AG08396 (cell line): ENCODE measurements at regions not wholly inside any gene's neighbourhood (a gene's known extent, or its start where the extent isn't known, plus 50 kb on each side); places are given as distances from the start of the nearest gene placed in this dataset.
"Not testable (repeated sequence)": the region's sequence is repeated elsewhere in the genome, so short reads cannot be mapped to it uniquely, and the experiment has no call there.

Experiments used
- DNase-seq: peaks from one replicate; pipeline ENCODE4 v3.0.0; 2012; ENCODE audit warnings: low spot score, mixed read lengths

GRCh38 chr15:31487811-31488436 lies 161.3 kb downstream of the KLF13 start:
- peak; percentile 67 for DNase-seq

DNA sequence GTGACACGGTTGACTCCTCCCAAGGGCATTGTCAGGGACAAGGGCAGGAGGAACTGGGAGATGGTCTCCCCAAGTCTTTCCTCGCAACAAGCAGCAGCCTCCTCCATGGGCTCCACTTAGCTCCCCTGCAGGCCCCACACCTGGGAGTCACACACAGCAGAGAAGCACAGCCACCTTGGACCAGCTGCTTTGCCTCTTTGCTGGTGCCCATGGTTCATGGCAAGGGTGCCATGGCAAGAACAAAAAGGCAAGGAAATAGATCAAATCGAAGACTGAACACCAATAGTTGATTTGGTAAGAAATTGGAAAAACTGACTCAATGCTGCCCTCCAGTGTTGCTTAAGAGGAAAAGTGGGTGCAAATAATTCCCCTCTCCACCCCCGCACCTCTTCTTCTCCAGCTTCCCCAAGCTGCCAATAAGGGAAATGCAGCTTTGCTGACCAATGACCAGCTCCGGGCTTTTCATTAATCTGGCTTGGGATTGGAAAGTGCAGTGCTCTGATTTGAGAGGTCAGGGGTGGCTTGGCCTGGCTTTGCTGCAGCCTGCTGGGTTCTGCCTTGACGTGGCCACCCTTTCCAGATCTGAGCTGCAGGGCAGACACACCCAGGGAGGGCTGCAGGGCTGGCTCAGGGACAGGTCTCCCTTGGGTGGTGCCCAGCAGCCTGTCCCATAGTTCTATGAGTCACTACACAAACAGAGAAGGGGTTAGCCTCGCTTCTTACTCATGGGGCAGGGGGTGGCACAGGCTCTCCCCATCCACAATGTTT lies 162.0 kb downstream of the KLF13 start:
- DNase-seq: peak; percentile 95

DNA sequence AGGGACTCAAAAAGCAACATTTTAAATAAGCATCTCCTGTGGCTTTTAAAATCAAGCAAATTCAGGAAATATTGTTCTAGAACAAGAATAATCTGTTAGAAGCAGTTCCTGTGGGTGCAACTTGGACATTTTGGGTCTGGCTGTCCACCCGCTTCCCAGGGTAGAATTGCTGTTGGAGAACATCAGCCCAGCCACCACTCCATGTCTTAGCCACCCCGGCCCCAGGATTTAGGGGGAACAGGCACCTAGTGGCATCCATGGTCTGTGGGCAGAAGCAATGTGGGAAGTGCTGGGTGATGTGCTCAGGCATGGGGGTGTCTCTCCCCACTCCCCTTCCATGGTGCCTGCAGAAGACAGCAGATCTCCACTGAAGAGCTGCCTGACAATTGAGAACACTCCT lies 162.6 kb downstream of the KLF13 start:
- no peak for DNase-seq

GRCh38 chr15:31489801-31490646 lies 163.4 kb downstream of the KLF13 start:
- DNase-seq: peak; percentile 82

DNA sequence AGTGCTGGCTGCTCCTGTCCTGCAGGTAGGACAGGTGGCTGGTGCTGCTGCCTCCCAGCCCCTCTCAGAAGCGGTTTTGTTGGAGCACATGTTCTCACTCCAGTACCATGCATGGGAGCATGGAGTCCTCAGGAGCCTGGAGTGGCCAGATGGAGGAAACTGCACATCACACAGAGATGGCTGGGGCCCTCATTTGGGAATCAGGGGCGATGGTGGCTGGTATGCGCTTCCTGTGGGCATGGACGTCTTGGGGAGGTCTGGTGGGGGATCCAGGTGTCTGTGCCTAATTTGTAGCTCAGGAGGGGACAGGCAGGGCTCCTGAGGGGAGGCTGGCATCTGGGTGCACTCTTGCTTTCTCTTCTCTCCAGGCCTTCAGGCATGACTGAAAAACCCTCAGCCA lies 168.2 kb downstream of the KLF13 start:
- DNase-seq: no peak

- no peak for DNase-seq
These were observed 168.6 kb downstream of the KLF13 start for GRCh38 chr15:31495281-31495680.

- no peak for DNase-seq
These were observed 171.2 kb downstream of the KLF13 start for GRCh38 chr15:31497838-31498237.

DNA sequence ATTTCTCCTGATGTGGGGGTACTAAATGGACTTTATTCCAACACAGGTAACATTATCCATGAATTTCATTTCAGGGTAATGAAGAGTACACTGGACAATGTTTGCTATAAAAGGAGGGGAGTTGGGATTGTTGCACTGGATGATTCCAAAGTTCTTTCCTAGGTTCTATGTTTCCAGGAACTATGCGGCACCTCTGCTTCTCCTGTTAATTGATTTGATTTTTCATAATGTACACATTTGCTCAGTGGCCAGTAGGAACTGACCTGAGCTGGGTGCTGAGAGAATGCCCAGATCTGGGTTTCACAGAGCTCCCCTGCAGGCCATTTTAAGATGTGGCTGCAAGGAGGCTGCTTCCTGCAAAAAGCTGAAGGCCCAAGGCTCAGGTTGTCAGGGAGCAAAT lies 171.7 kb downstream of the KLF13 start:
- no peak for DNase-seq

DNA sequence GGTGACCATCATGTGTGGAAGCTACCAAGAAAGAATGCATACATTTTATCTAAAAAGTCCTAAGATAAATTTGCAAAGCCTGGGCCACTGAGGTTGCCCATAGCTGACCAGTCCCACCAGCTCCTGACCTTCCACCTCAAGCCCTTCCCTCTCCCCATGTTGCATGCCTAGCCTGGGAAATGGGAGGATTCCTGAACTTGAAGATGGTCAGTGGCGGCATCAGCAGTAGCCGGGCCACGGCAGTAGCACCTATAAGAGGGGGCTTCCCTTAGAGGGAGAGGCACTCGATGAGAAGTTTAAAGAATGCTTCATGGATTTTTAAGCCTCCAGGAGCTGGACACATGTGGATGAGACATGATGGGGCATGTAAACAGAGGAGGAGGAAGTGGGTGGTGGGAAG lies 172.1 kb downstream of the KLF13 start:
- DNase-seq: no peak

- DNase-seq: no peak
These were observed 172.8 kb downstream of the KLF13 start for GRCh38 chr15:31499236-31499952.

DNA sequence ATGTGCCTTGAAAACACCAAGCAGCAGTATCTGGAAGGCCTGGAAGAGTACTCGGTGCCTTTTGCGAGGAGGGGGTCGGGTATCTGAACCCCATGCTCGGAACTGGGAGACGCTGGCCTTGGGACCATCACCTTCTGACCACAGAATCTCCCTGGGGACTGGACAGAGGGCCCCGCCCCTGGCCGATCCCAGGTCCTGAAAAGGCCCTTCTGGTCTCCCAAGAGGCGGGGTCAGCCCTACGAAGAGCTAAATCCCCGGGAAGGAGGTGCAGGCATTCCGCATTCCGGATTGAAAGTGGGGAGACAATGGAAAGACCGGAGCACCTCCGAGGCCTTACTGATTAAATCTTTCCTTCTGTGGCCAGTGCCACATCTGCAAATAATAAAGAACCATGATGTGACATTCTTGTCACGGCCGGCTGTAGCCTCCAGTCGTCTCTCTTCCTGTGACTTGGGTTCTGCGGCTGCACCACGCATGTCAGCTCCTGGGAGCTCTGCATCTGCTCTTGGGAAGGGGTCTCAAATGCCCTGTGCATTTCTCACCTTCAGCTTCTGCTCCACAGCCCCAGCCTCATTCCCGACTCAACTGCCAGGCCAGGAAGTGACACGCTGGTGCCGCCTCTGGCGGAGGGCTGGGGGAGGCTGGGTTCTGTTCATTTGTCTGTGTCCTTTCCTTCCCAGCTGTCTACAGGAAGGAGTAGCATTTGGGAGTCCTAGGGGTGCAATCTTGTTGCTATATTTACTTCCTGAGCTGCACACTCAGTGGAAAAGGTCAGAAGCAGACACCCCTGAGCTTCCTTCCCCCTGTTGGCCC lies 173.5 kb downstream of the KLF13 start:
- DNase-seq: no peak

GRCh38 chr15:31500766-31501449 lies 174.3 kb downstream of the KLF13 start:
- no peak for DNase-seq

- no peak for DNase-seq
These were observed 175.0 kb downstream of the KLF13 start for GRCh38 chr15:31501536-31502157.

GRCh38 chr15:31502541-31503229 lies 176.1 kb downstream of the KLF13 start:
- DNase-seq: no peak

GRCh38 chr15:31503256-31503655 lies 176.6 kb downstream of the KLF13 start:
- DNase-seq: no peak

DNA sequence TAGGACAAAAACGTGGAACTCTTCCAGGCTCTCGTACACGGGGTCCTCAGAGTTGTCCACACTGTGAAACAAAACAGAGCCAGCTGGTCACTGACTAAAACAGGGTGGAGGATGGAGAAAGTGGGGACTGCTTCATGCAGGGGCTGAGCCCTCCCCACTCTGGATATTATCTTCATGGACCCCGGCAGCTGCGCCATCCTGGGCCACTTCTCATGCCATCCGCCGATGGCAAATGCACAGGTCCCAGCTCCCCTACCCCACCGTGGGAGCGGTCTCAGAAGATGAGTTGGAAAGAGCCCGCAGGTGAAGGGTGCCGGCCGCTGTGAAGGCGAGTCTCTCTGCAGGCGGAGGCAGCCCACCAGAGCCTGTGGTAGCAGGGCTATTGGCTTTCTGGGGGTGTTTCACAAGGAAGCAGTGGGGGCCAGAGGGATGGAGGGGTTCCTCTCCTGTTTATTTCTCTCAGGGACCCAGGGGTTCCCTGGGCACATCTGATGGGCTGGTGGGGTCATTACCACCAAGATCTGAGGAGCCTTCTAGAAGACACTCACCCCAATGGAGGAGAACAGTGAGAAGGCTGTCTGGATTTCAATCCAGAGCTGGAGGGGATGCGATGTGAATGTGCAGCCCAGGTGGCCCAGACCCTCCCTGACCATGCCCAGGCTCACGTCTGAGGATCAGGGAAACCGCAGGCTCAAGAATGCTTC lies 177.3 kb downstream of the KLF13 start:
- DNase-seq: no peak

DNA sequence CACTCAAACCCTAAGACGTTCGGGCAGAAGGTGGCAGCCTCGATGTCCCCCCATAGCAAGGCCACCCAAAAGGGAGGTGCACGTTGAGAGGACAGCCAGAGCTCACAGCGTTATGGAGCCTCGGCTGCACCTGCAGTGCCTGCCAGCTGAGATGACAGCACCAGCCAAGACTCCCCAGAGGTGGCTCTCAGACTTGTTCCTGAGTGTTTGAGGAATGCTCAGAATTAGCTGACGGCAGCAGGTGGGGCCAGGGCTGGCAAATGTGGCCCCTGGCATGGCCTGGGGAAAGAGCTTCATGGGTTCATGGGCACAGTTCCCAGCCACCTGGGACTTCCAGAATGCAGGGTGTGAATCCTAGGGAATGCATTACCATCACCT lies 177.8 kb downstream of the KLF13 start:
- no peak for DNase-seq

DNA sequence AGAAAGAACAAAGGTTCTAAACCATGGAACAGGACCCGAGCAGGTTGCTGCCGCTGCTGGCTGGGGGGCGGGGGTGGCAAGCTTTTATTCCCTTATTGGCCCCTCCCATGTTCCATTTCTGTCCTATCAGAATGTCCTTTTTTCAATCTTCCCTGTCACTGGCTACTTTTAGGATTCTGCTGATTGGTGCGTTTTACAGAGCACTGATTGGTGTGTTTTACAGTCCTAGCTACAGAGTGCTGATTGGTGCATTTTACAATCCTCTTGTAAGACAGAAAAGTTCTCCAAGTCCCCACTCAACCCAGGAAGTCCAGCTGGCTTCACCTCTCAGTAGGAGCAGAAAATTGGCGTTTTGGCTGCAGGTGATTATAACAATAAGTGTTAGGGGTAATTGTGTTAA lies 180.9 kb downstream of the KLF13 start:
- not testable (repeated sequence) for DNase-seq

DNA sequence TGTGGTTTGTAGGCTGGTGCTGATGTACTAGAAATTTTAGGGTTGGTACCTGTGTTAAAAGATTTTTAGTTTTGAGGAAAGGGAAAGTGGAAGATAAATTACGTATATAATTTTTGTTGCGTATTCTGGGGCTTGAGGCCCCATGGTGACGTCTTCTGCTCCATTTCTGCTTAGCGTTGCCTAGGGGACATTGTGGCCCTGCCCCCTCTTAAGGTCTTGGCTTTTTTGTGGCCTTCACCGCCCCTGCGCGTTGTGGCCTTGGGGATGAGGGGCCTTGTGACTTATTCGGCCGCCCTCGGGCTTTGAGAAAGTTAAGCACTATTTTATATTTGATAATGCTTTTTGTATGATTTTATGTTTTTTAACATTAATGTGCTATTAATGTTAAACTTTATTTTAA lies 182.0 kb downstream of the KLF13 start:
- DNase-seq: no peak
